GM18519 (cell line): ENCODE measurements at regions not wholly inside any gene's neighbourhood (a gene's known extent, or its start where the extent isn't known, plus 50 kb on each side); places are given as distances from the start of the nearest gene placed in this dataset.
"Not testable (repeated sequence)": the region's sequence is repeated elsewhere in the genome, so short reads cannot be mapped to it uniquely, and the experiment has no call there.

Source experiments
- ATAC-seq: cut with Tn5 transposase; IDR thresholded peaks from one replicate; pipeline ENCODE4 v1.9.1; 2021; ENCODE audit warnings: mild to moderate bottlenecking, moderate library complexity; ENCODE audit not compliant: unreplicated experiment, low FRiP score

DNA sequence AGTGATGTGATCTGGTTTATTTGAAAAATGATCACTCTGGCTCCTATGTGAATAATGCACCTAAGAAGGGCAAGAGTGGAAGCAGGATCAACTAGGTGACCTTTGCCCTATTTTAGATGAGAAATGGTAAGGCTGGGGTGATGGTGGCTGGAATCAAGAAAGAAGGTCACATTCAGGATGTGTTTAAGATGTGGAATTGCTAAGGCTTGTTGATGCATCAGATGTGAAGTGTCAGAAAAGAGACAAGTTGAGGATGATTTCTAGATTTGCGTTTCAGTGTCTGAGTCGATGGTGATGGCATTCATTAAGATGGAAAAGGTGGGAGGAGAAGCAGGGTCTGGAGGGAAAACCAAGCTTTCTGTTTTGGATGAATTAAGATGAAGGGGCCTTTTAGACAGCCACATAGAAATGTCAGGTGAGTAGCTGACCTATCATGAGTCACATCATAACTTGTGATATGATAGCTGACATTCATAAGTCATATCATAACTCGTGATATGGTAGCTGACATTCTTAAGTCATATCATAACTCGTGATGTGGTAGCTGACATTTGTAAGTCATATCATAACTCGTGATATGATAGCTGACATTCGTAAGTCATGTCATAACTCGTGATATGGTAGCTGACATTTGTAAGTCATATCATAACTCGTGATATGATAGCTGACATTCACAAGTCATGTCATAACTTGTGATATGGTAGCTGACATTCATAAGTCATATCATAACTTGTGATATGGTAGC is 101.2 kb upstream of the SEC11C start:
- no peak for ATAC-seq

- not testable (repeated sequence) for ATAC-seq
Measured at GRCh38 chr18:59039040-59039320, 100.7 kb upstream of the SEC11C start.

- ATAC-seq, result no peak
Measured at GRCh38 chr18:59039449-59039848, 100.2 kb upstream of the SEC11C start.

- ATAC-seq, result no peak
Measured at GRCh38 chr18:59040770-59041148, 98.9 kb upstream of the SEC11C start.

DNA sequence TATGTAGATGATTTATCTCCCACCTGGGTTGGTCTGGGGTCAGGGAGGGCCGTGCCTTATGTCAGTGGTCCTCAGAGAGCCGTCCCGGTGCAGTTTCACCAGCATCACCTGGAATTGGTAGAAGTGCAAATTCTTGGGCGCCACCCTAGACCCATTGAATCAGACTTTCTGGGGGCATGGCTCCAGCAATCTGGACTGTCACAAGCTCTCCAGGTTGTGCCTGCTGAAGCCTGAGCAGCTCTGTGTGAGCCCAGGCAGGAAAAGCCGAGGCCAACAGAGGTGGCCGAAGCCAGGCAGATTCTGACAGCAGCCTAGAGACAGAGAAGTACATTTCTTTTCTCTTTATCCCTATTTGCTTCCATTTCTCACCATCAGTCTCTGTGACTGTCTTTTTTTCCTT is 98.4 kb upstream of the SEC11C start:
- no peak for ATAC-seq

DNA sequence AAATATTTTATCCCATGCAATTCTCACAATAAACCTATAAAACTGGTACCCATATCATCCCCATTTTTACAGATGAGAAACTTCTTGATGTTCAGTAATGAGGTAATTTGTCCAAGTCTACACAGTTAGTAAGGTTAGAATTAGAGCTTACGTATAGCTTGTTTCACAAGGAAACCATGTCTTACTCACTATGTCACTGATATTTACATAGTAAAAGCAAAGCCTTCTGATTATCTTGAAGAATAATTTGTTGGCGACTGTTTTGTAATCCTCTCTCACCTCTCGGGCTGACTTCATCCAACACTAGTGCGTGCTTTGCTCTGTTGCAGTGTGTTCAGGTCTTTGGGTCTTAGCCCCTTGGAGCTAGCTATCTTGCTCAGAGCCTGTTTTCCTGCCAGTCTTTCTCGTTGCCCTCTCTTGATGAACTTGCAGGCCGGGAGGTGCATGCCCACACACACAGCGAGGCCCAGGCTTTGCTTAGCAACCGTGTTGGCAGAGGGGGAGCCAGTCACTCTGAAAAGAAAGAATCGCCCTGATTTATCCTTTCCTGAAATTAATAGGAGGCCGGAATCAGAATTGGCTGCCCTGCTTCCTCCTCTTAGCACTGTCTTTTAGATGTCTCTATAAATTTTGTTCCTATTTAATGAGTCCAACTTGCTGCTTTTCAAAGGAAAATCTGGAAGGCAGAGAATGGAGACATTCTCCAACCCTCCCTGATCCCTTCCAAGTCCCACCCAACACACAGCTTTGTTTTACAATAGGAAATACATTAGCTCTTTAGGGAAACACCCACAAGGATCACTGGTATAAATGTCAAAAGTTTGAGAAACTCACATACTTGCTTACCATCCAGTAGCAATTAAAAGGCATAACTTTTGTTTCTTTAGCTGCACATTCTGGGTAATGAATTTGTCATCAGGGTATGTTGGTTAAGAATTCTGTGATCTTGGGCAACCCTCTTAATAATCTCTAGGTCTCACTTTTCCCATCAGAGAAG is 97.6 kb upstream of the SEC11C start:
- ATAC-seq, result no peak

- no peak for ATAC-seq
Measured at GRCh38 chr18:59044855-59045254, 94.8 kb upstream of the SEC11C start.

GRCh38 chr18:59047321-59048047 is 92.2 kb upstream of the SEC11C start:
- ATAC-seq, result no peak

- ATAC-seq, result no peak
Measured at GRCh38 chr18:59048048-59048363, 91.7 kb upstream of the SEC11C start.

GRCh38 chr18:59048378-59048777 is 91.3 kb upstream of the SEC11C start:
- ATAC-seq, result no peak

DNA sequence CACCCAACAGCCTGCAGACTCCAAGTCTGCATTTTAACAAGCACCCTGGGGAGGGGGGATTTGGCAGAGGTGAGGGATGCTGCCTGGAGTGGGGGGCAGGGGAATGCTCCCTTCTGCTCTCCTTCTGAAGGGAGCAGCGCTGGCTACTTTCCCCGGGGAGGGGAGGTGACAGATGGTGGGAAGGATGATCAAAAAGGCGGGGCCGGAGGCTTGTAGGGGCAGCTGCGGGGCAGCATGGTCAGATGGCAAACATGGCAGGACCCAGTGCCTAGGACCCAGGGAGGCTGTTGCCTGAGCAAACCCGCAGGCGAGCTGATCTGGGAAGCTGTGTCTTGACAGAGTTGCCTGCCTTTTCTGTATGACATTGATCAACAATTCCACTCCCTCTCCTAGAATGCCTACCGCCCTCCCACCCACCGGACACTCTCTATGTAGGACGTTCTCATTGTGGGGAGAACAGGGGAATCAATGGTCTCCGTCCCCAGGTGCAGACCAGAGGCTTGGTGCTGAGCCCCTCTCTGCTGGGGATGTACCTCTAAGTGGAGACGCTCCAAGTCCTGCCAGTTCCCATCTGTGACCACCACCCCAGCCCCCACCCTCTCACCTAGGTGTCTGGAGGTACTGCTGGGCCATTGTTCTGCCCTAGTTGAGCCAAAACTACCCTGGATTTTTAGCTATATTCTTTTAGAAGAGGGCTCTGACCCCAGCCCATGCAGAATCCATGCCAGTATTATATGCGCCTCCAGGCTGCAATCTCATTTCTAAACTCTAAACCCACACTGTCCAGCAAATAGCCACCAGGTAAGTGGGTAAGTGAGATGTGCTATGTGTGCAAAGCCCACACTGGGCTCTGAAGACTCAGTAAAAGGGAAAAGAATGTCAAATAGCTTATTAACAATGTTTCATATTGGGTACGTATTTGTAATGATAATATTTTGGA is 89.7 kb upstream of the SEC11C start:
- no peak for ATAC-seq

- no peak for ATAC-seq
Measured at GRCh38 chr18:59050661-59051057, 89.0 kb upstream of the SEC11C start.

DNA sequence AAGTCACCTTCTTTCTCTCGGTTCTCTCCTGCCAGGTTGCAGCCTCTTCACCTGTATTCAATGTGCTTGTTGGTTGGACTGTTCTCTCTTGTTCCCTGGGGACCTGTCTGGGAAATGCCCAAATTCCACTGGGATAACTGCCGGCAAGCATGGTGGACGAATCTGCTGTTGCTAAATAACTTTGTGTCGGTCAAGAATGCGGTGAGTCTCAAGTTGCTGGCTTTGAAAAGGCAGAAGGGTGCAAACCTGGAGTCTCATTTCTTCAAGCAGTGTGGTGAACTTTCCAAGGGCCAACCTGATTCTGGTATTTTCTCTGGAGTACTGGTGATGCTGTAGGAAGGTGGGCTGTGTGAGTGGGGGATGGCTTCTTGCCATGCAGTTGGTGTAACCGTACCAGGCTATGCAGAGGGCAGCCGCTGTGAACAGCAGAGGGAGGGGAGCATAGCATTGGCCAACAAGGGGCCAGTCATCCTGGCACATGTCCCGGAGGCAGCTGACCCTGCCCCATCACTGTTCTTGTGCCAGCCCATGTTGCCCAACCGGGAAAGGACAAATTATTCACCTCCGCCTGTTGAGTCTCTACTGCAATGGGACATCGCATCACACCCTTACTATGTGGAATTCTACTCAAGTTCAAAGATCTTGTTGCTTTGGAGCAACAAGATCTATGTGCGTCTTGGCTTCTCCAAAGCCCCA is 88.1 kb upstream of the SEC11C start:
- ATAC-seq, result no peak

- no peak for ATAC-seq
Measured at GRCh38 chr18:59052965-59053820, 86.5 kb upstream of the SEC11C start.

- no peak for ATAC-seq
Measured at GRCh38 chr18:59054496-59055287, 85.0 kb upstream of the SEC11C start.

DNA sequence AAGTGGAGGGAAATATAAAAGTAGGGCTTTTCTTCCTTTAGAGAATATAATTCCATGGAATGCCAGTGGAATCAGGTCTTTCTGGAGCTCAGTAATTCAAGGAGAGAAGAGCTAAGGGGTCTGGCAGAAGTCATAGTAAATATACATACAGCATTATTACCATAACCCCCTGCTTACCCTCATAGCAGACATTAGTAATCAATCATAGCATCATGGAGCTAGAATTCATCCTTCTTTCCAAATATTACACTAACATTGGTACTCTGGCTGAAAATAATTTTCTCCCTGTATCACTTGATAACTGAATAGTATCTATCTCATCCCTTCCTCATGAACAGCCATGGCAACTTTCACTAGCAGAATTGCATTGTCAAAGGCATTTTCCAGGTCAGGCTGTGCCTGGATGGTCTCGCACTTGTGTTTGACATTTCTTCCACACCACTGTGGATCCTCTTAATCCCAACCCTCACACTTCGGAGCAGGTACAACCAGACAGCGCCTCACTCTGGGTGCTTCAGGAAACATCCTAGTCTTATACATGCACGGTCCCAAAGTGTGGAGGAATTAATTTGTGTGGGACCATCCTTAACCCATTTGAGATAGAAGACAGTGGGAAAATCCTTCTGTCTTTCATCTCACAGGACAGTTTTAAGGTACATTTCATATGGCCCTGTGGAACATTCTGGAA is 84.2 kb upstream of the SEC11C start:
- ATAC-seq, result no peak

GRCh38 chr18:59056706-59057492 is 82.8 kb upstream of the SEC11C start:
- peak; percentile 77 for ATAC-seq
